ENCODE measurements at regions not wholly inside any gene's neighbourhood (a gene's known extent, or its start where the extent isn't known, plus 50 kb on each side); places are given as distances from the start of the nearest gene placed in this dataset.

- no peak for TF ChIP-seq ZNF488 (tag by site-specific recombination; IDR thresholded peaks at IDR 0.05)
- TF ChIP-seq ZNF416 (tag by site-specific recombination; IDR thresholded peaks at IDR 0.05), result no peak
Measured at GRCh38 chr12:68495336-68496070, 115.2 kb upstream of the RAP1B start.

Measured in HEK293 (cell line).